HG03439 (cell line): ENCODE measurements at regions not wholly inside any gene's neighbourhood (a gene's known extent, or its start where the extent isn't known, plus 50 kb on each side); places are given as distances from the start of the nearest gene placed in this dataset.

ENCODE experiments used
- ATAC-seq: cut with Tn5 transposase; IDR thresholded peaks from one replicate; pipeline ENCODE4 v1.9.1; 2021; ENCODE audit warnings: mild to moderate bottlenecking, moderate library complexity; ENCODE audit not compliant: unreplicated experiment

GRCh38 chr9:8095672-8096086 lies 296.1 kb upstream of the DMAC1 start:
- no peak for ATAC-seq

DNA sequence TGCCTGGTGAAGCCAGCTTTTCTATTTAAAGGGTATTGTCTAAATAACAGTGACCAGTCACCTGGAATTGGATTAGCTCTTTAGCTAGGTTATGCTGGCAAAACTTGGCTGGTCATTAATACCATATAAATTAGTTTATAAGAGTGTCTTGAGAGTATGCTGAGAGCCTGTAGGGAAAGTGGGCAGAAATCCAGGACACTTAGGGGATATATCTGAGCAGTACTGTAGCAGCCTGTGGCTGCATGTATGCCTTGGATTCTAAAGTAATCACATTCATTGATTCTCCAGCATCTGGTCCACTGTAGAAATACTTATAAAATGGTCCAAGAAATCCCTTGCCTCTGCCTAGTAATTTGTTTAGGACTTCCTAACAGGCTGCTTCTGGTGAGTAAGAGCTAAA lies 288.9 kb upstream of the DMAC1 start:
- no peak for ATAC-seq

DNA sequence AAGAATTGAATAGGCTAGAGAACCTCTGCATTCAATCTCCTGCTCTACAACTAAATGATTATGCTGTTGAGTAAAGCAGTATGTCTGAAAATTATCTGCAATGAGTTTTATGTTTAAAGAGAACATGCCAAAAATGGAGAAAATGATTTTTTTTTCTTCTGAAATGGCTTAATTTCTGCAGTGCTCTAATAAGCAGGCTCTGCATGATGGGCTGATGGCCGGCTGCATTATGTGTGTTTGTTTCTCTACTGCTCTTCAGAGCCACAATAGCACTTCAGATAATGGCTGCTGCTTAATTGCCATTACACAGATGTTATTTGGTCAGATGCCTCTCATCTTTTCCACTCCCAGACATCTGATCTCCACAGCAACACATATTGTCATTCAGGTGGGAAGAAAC lies 286.4 kb upstream of the DMAC1 start:
- no peak for ATAC-seq

GRCh38 chr9:8078641-8079140 lies 279.1 kb upstream of the DMAC1 start:
- ATAC-seq = no peak

DNA sequence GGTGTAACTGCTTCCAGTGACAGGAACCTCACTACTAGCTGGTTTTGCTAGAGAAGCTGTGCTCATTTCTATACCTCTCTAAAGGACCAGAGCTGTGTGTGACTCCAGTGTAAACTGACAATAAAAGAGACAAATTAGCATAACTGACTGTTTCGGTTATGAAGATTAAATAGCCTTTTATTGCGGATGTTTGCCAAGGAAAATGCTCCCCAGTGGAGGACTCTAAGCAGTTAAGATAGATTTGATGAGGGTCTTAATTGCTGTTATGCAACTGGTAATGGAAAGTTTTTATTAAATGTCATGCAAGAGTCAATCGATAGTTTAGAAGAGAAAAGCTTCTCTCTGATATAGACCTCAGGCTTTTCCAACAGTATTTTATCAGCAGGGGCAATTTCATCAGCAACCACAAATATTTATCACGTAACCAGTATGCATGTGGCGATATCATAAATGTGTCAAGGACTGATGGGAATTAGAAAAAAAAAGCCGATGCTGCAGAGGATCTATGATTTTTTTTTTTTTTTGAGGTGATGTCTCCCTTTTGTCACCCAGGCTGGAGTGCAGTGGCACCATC lies 275.2 kb upstream of the DMAC1 start:
- ATAC-seq = no peak

GRCh38 chr9:8071445-8071798 lies 271.8 kb upstream of the DMAC1 start:
- no peak for ATAC-seq

DNA sequence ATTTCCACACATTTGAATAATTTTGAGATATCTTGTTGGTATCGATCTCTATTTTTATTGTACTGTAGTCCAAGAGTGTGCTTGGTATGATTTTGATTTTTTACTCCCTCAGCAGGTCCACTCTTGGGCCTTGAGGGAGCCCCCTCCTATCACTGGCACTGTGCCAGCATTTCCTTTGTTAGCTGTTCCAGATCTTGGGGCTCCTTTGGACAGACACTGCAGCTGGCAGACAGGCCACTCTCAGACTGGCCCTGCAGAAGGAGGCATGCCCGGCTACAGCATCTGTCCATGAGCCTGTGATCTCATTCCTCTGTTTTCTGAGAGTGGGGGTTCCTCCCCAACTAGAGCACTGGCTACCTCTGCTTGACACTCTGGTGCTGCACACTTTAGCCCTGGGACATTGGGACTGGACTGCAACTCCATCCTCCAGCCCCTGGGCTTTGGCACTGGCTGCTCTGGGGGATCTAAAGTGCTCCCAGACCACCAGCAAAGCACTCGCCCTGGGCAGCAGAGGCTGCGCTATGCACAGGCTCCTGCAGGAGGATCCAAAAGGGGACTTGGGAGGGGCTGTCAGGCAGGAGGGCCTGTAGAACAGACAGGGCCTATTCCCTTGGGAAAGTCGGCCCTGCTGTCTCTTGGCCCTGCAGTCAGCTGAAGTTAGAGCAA lies 271.3 kb upstream of the DMAC1 start:
- ATAC-seq = no peak

DNA sequence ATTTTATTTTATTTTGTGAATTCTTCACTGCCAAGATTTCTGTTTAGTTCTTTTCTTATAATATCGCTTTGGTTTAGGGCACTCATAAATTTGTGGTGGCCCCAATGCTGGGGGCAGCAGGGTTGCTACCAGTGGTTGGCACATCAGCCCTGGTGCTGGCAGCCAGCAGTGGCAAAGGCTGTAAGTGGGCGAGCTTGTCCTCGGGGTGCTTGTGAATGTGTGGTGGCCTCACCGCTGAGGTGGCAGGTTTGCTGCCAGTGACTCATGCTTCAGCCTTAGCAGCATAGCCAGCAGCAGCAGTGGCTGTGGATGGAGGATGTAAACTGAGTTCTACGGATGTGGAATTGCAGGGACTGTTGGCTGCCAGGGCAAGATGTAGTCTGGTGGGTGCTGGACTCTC lies 262.9 kb upstream of the DMAC1 start:
- no peak for ATAC-seq

DNA sequence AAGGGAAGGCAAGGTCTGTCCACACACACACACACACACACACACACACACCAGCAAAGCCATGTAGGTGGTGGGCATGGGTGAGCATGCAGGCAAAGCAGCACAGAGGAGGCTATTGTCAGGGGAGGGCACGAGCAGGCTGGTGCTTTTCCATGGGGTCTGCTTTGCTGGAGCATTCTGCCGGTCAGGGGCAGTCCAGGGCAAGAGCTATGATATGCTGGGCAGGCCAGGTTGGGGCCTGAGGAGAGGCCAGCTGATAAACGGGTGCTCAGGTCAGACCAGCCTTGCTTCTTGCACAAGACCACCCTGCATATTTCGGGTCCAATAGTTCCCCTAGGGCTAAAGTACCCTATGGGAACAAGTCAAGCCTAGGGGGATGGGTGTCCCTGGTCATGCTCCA lies 253.9 kb upstream of the DMAC1 start:
- ATAC-seq = no peak

GRCh38 chr9:8052991-8053390 lies 253.4 kb upstream of the DMAC1 start:
- ATAC-seq = no peak

DNA sequence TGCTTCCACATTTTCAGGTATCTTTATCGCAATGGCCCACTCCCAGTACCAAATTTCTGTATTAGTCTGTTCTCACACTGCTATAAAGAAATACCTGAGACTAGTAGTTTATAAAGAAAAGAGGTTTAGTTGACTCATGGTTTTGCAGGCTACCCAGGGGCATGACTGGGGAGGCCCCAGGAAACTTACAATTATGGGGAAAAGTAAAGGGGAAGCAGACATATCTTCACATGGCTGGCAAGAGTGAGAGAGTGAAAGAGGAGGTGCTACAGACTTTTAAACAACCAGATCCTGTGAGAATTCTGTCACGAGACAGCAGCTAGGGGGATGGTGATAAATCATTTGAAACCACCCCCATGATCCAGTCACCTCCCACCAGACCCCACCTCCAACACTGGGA lies 238.2 kb upstream of the DMAC1 start:
- ATAC-seq = no peak

DNA sequence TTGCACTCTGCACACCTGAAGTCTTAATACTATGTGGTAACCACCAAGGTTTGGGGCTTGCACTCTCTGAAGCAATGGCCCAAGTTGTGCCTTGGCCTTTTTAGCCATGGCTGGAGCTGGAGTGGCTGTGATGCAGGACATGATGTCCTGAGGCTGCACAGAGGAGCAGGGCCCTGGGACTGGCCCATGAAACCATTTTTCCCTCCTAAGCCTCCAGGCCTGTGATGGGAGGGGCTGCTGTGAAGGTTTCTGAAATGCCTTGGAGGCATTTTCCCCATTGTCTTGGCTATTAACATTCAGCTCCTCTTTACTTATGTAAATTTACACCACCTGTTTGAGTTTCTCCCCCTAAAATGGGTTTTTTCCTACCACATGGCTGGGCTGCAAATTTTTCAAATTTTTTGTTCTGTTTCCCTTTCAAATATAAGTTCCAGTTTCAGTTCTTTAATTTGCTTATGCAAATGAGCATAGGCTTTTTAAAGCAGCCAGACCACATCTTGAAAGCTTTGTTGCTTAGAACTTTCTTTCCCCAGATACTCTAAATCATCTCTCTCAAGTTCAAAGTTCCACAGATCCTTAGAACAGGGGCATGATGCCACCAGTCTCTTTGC lies 237.4 kb upstream of the DMAC1 start:
- ATAC-seq = no peak

GRCh38 chr9:8033794-8034193 lies 234.2 kb upstream of the DMAC1 start:
- no peak for ATAC-seq

DNA sequence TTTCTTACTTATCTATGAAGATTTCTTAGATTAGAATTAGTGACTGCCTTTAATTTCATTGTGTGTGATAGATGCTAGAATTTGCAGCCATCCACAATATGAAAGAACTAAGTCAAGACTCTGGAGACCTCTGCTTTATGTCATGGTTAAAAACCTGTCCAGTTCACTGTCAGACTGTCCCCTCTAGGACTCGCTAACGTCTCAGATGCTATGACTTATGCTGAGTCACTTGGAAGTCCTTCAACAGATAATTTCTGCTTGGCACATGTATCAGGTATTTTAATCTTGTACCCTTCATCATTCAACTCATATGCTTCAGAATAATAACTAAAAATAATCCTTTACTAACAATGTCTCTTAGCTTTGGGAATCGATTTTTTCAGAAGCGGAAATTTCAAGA lies 230.5 kb upstream of the DMAC1 start:
- ATAC-seq = no peak

GRCh38 chr9:8027351-8027750 lies 227.8 kb upstream of the DMAC1 start:
- ATAC-seq = no peak

DNA sequence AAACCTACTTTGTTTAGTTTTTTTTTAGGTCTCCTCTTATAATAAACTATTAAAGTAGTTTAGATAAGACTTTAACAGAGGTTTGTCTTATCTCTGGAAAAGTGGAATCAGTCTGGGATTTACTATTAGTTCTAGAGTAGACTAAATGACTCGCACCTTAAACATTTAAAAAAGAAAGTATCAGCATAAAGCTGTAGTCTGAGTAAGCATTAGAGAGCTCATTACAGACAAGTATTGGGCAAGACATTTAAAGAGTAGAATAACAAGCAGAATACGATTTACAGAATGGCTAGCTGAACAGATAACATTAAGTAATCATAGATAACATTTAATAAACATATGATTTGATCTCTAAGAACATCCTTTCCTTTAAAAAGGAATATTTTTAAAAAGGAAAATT lies 226.0 kb upstream of the DMAC1 start:
- ATAC-seq = no peak

GRCh38 chr9:8020186-8020585 lies 220.6 kb upstream of the DMAC1 start:
- no peak for ATAC-seq

DNA sequence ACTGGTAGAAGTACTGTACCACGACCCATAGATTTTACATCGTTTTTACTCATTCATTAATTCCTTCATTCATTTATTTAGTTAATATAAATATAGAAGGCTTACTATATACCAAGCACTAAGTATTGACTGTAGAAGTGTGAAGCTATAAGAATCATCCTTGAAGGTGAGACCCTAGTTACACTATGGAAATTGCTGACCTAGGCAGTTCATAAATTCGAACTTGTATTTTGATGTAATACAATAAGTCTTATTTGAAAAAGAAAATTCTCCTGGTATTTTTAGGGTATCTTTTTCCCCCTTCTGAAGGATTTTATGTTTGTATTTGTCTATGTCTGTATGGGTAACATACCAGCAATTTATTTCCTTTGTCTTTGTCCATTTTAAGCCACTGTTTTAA lies 220.1 kb upstream of the DMAC1 start:
- no peak for ATAC-seq

GRCh38 chr9:8014997-8015682 lies 215.6 kb upstream of the DMAC1 start:
- ATAC-seq = no peak

GRCh38 chr9:8012986-8013385 lies 213.4 kb upstream of the DMAC1 start:
- no peak for ATAC-seq

DNA sequence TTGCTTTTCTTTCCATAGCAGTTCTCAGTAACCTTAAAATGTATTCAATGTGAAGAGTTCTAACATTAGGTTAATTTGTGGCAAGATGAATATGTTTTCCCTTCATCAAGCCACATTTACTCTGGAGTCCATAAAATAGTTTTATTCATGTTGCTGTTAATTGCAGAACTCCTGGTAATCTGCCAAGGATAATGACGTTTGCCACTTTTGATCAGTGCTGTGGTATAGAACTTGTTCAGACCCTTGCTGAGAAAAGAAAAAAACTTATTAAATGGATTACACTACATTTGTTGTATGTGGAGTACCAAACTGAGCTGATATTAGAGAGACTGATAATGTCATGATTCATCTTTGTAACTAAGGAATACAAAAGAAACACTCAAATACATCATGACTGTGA lies 212.4 kb upstream of the DMAC1 start:
- no peak for ATAC-seq

DNA sequence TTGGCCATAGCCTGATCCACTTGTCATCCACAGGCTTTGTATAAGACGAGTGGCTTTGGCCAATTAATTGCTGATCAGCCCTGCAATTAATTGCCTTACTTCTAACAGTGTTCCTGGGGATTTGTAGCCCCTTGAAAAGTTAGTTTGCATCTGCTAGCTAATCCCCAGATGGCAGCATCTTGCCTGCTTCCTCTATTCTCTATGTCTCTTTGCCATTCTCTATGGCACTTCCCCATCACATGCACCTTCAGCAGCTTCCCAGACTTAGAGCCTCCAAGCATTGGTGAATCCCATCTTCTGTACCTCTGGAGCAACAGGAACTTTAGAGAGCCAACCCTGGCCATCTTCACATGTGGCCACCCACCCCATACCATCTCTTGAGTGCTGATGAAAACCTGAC lies 197.0 kb upstream of the DMAC1 start:
- no peak for ATAC-seq
